A172 (cell line): ENCODE measurements at regions not wholly inside any gene's neighbourhood (a gene's known extent, or its start where the extent isn't known, plus 50 kb on each side); places are given as distances from the start of the nearest gene placed in this dataset.

Source experiments
- DNase-seq: peaks from one replicate; pipeline ENCODE4 v3.0.0-alpha.2; 2015; ENCODE audit warnings: low spot score

GRCh38 chr13:86937316-86937715, 733.9 kb upstream of the SLITRK5 start:
- DNase-seq, result no peak

- DNase-seq, result no peak
Observed at GRCh38 chr13:86945584-86945983, 725.6 kb upstream of the SLITRK5 start.

- DNase-seq, result peak; percentile 43
Observed at GRCh38 chr13:86946734-86947133, 724.4 kb upstream of the SLITRK5 start.

GRCh38 chr13:86954341-86954740, 716.8 kb upstream of the SLITRK5 start:
- DNase-seq, result no peak

GRCh38 chr13:86960876-86961275, 710.3 kb upstream of the SLITRK5 start:
- peak; percentile 22 for DNase-seq

GRCh38 chr13:86974251-86974994, 696.7 kb upstream of the SLITRK5 start:
- no peak for DNase-seq

GRCh38 chr13:86974995-86975328, 696.2 kb upstream of the SLITRK5 start:
- no peak for DNase-seq

- DNase-seq, result peak; percentile 3
Observed at GRCh38 chr13:86976521-86977324, 694.4 kb upstream of the SLITRK5 start.

GRCh38 chr13:86986448-86986847, 684.7 kb upstream of the SLITRK5 start:
- DNase-seq, result no peak

- DNase-seq, result no peak
Observed at GRCh38 chr13:86992251-86992650, 678.9 kb upstream of the SLITRK5 start.

GRCh38 chr13:87003265-87003664, 667.9 kb upstream of the SLITRK5 start:
- DNase-seq, result no peak

- no peak for DNase-seq
Observed at GRCh38 chr13:87005511-87005910, 665.7 kb upstream of the SLITRK5 start.

- no peak for DNase-seq
Observed at GRCh38 chr13:87035526-87035925, 635.6 kb upstream of the SLITRK5 start.

GRCh38 chr13:87042946-87043345, 628.2 kb upstream of the SLITRK5 start:
- DNase-seq, result peak; percentile 27

GRCh38 chr13:87052731-87053130, 618.4 kb upstream of the SLITRK5 start:
- DNase-seq, result peak; percentile 60

GRCh38 chr13:87057807-87058520, 613.2 kb upstream of the SLITRK5 start:
- DNase-seq, result no peak

GRCh38 chr13:87058786-87059329, 612.3 kb upstream of the SLITRK5 start:
- DNase-seq, result no peak

- no peak for DNase-seq
Observed at GRCh38 chr13:87078947-87079795, 592.0 kb upstream of the SLITRK5 start.

- no peak for DNase-seq
Observed at GRCh38 chr13:87080100-87080779, 590.9 kb upstream of the SLITRK5 start.

- DNase-seq, result no peak
Observed at GRCh38 chr13:87084192-87084591, 587.0 kb upstream of the SLITRK5 start.

GRCh38 chr13:87087741-87088140, 583.4 kb upstream of the SLITRK5 start:
- no peak for DNase-seq
